HepG2 (cell line): ENCODE measurements at regions not wholly inside any gene's neighbourhood (a gene's known extent, or its start where the extent isn't known, plus 50 kb on each side); places are given as distances from the start of the nearest gene placed in this dataset.

ENCODE experiments used
- CTCF ChIP-seq: sonication (generic); formaldehyde crosslinking; IDR thresholded peaks from 2 replicates; pipeline ENCODE4 v1.5.0; 2020; ENCODE audit warnings: mild to moderate bottlenecking, missing genetic modification reagents, moderate library complexity
- NFE2L2 ChIP-seq: fragments of 150-350 bp; IDR thresholded peaks from 2 replicates; pipeline ENCODE4 v1.6.1; 2014; ENCODE audit warnings: low read length
- POLR2AphosphoS5 ChIP-seq: IDR thresholded peaks from 2 replicates; pipeline ENCODE4 v1.6.1; 2012; ENCODE audit warnings: low read depth, low read length
- SRF ChIP-seq: IDR thresholded peaks from 2 replicates; pipeline ENCODE4 v1.6.1; 2011; ENCODE audit warnings: mild to moderate bottlenecking, low read depth, low read length, moderate library complexity
- YY1 ChIP-seq: IDR thresholded peaks from 2 replicates; pipeline ENCODE4 v1.6.1; 2011; ENCODE audit warnings: low read length, low read depth, moderate library complexity, mild to moderate bottlenecking; ENCODE audit not compliant: insufficient read depth, insufficient replicate concordance
- ZBTB38 ChIP-seq: sonication (generic); formaldehyde crosslinking; IDR thresholded peaks from 2 replicates; pipeline ENCODE4 v1.5.1; 2020; ENCODE audit warnings: mild to moderate bottlenecking, missing genetic modification reagents
- ZNF33B ChIP-seq: sonication (generic); formaldehyde crosslinking; IDR thresholded peaks from 2 replicates; pipeline ENCODE4 v1.5.1; 2020; ENCODE audit warnings: mild to moderate bottlenecking, missing genetic modification reagents
- ZNF501 ChIP-seq: sonication (generic); formaldehyde crosslinking; IDR thresholded peaks from 2 replicates; pipeline ENCODE4 v1.5.1; 2020; ENCODE audit warnings: mild to moderate bottlenecking, moderate library complexity, missing genetic modification reagents
- ZNF768 ChIP-seq: sonication (generic); formaldehyde crosslinking; IDR thresholded peaks from 2 replicates; pipeline ENCODE4 v1.4.0; 2020; ENCODE audit warnings: missing genetic modification reagents
- TF ChIP-seq, protein P1 (sequence below): sonication (generic); formaldehyde crosslinking; conservative IDR thresholded peaks from 2 replicates; pipeline ENCODE4 v1.4.0; 2020; ENCODE audit warnings: missing genetic modification reagents
- TF ChIP-seq, protein P2 (sequence below): sonication (generic); formaldehyde crosslinking; IDR thresholded peaks from 2 replicates; pipeline ENCODE4 v1.4.0; 2020; ENCODE audit warnings: mild to moderate bottlenecking, missing genetic modification reagents
- TF ChIP-seq, protein P3 (sequence below), 2 experiments: fragments of 450-650 bp in 1 of 2; sonication (generic) in 1 of 2; formaldehyde crosslinking in 1 of 2; IDR thresholded peaks; 2 replicates each; pipeline versions ENCODE4 v1.6.1 to v1.8.0; 2016 to 2022; ENCODE audit warnings: antibody characterized with exemption in 1 of 2, mild to moderate bottlenecking in 1 of 2, missing genetic modification reagents in 1 of 2

GRCh38 chr5:30341466-30341865 is 852.0 kb upstream of the CDH6 start:
- TF ChIP-seq ZBTB38 (CRISPR knock-in tag) (no peak), CTCF (CRISPR knock-in tag) (no peak), ZNF768 (CRISPR knock-in tag) (no peak), NFE2L2 (no peak), SRF (no peak), ZNF33B (CRISPR knock-in tag) (no peak), ZNF501 (CRISPR knock-in tag) (no peak), POLR2AphosphoS5 (no peak), YY1 (no peak)
- TF ChIP-seq, protein P1, sequence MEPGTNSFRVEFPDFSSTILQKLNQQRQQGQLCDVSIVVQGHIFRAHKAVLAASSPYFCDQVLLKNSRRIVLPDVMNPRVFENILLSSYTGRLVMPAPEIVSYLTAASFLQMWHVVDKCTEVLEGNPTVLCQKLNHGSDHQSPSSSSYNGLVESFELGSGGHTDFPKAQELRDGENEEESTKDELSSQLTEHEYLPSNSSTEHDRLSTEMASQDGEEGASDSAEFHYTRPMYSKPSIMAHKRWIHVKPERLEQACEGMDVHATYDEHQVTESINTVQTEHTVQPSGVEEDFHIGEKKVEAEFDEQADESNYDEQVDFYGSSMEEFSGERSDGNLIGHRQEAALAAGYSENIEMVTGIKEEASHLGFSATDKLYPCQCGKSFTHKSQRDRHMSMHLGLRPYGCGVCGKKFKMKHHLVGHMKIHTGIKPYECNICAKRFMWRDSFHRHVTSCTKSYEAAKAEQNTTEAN (CRISPR knock-in tag), result no peak
- TF ChIP-seq, protein P2, sequence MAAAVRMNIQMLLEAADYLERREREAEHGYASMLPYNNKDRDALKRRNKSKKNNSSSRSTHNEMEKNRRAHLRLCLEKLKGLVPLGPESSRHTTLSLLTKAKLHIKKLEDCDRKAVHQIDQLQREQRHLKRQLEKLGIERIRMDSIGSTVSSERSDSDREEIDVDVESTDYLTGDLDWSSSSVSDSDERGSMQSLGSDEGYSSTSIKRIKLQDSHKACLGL, result no peak
- TF ChIP-seq, protein P3, sequence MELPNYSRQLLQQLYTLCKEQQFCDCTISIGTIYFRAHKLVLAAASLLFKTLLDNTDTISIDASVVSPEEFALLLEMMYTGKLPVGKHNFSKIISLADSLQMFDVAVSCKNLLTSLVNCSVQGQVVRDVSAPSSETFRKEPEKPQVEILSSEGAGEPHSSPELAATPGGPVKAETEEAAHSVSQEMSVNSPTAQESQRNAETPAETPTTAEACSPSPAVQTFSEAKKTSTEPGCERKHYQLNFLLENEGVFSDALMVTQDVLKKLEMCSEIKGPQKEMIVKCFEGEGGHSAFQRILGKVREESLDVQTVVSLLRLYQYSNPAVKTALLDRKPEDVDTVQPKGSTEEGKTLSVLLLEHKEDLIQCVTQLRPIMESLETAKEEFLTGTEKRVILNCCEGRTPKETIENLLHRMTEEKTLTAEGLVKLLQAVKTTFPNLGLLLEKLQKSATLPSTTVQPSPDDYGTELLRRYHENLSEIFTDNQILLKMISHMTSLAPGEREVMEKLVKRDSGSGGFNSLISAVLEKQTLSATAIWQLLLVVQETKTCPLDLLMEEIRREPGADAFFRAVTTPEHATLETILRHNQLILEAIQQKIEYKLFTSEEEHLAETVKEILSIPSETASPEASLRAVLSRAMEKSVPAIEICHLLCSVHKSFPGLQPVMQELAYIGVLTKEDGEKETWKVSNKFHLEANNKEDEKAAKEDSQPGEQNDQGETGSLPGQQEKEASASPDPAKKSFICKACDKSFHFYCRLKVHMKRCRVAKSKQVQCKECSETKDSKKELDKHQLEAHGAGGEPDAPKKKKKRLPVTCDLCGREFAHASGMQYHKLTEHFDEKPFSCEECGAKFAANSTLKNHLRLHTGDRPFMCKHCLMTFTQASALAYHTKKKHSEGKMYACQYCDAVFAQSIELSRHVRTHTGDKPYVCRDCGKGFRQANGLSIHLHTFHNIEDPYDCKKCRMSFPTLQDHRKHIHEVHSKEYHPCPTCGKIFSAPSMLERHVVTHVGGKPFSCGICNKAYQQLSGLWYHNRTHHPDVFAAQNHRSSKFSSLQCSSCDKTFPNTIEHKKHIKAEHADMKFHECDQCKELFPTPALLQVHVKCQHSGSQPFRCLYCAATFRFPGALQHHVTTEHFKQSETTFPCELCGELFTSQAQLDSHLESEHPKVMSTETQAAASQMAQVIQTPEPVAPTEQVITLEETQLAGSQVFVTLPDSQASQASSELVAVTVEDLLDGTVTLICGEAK (IDR thresholded peaks at IDR 0.05), result no peak
- TF ChIP-seq, protein P3 (CRISPR knock-in tag; IDR thresholded peaks at IDR 0.05), result no peak
